Heart left ventricle (tissue), 16 donors: ENCODE measurements at regions not wholly inside any gene's neighbourhood (a gene's known extent, or its start where the extent isn't known, plus 50 kb on each side); places are given as distances from the start of the nearest gene placed in this dataset.

ENCODE experiments used
- ATAC-seq, 4 donors: fragments of 200-7000 bp; cut with Tn5 transposase; one replicate each; pipeline ENCODE4 v1.9.1; 2020 to 2022; ENCODE audit warnings: moderate library complexity in 4 of 4, mild to moderate bottlenecking in 3 of 4, moderate number of reproducible peaks in 1 of 4
- DNase-seq, 5 donors: peaks; one replicate each; pipeline ENCODE4 v3.0.0-alpha.2; 2020
- H3K27ac ChIP-seq, 12 donors: fragments of 200-600 bp; sonication (generic) in 4 of 12; one replicate each; pipeline versions ENCODE4 v1.5.0 to v1.8.0; 2016 to 2022; ENCODE audit warnings: mild to moderate bottlenecking in 2 of 12
- H3K27me3 ChIP-seq, 9 donors: fragments of 200-600 bp; sonication (generic) in 2 of 9; one replicate each; pipeline versions ENCODE4 v1.5.1 to v1.8.0; 2016 to 2022; ENCODE audit warnings: mild to moderate bottlenecking in 3 of 9
- H3K36me3 ChIP-seq, 9 donors: fragments of 200-600 bp; sonication (generic) in 2 of 9; one replicate each; pipeline versions ENCODE4 v1.5.0 to v1.8.0; 2018 to 2022; ENCODE audit warnings: mild to moderate bottlenecking in 2 of 9
- H3K4me1 ChIP-seq, 12 donors: fragments of 200-600 bp; sonication (generic) in 4 of 12; one replicate each; pipeline versions ENCODE4 v1.5.0 to v1.8.0; 2016 to 2022; ENCODE audit warnings: mild to moderate bottlenecking in 3 of 12
- H3K4me3 ChIP-seq, 12 donors: fragments of 200-600 bp; sonication (generic) in 4 of 12; one replicate each; pipeline versions ENCODE4 v1.5.0 to v1.8.0; 2017 to 2022; ENCODE audit warnings: mild to moderate bottlenecking in 9 of 12, moderate library complexity in 4 of 12
- H3K9me3 ChIP-seq, 12 donors: fragments of 200-600 bp; sonication (generic) in 4 of 12; one replicate each; pipeline versions ENCODE4 v1.5.0 to v1.8.0; 2016 to 2022; ENCODE audit warnings: mild to moderate bottlenecking in 1 of 12
- POLR2A ChIP-seq, 2 donors: fragments of 450-650 bp; IDR thresholded peaks; one replicate each; pipeline ENCODE4 v1.6.1; 2017; ENCODE audit warnings: antibody characterized with exemption in 2 of 2, mild to moderate bottlenecking in 2 of 2, moderate library complexity in 2 of 2
- WGBS, 4 donors: extraction: QIAGEN DNeasy Blood & Tissue Kit in 2 of 4; methylation state at CpG; one replicate each; pipeline versions ENCODE4 v1.1.5 to v1.1.7; 2013 to 2018; 5-methylcytosine and 5-hydroxymethylcytosine counted together
- intact Hi-C, 10 donors: fragments of 100-400 bp; cut with DNase I; formaldehyde crosslinking; loops; one replicate each; pipeline versions ENCODE4 v1.11.1 to v1.14.2; 2022
- TF ChIP-seq, protein P1 (sequence below), 12 donors: fragments of 200-600 bp; sonication (generic) in 4 of 12; IDR thresholded peaks; one replicate each; pipeline versions ENCODE4 v1.5.0 to v1.8.0; 2018 to 2022; ENCODE audit warnings: antibody characterized with exemption in 12 of 12, mild to moderate bottlenecking in 5 of 12
- donor health status: ischemic (EF 13 %, LVEDD 7.1; RV severe dilation, severe dysfunction).
- donor health status: healthy with polysubstance abuse.
- donor health status: DM: no; HTN: yes; CAD: no.
- donor health status: DM: no; HTN: no; CAD: no.
- donor health status: ischemic (EF 25% LVEDD 6.9; RV normal size, moderate dysfunction).
- donor health status: ischemic (EF 25% LVEDD 5.7; RV mildly dilated, moderate dysfunction).
- donor health status: healthy.
- donor health status: DM: yes; HTN: yes; CAD: no.
- donor health status: ischemic (EF 35%, LVEDD 5.7; RV mildly dilated, moderate dysfunction).
- donor health status: nonischemic (EF 11% LVEDD 7.7; RV severe dilation, severe dysfunction).
- donor health status: DM: yes; HTN: yes; CAD: no.
- donor health status: PGD.
- donor health status: ischemic (EF 29% LVEDD 5.4; RV normal size, mild dysfunction).
- donor health status: nonischemic (EF 23%, LVEDD 6.1; RV moderate dilation, normal function).

DNA sequence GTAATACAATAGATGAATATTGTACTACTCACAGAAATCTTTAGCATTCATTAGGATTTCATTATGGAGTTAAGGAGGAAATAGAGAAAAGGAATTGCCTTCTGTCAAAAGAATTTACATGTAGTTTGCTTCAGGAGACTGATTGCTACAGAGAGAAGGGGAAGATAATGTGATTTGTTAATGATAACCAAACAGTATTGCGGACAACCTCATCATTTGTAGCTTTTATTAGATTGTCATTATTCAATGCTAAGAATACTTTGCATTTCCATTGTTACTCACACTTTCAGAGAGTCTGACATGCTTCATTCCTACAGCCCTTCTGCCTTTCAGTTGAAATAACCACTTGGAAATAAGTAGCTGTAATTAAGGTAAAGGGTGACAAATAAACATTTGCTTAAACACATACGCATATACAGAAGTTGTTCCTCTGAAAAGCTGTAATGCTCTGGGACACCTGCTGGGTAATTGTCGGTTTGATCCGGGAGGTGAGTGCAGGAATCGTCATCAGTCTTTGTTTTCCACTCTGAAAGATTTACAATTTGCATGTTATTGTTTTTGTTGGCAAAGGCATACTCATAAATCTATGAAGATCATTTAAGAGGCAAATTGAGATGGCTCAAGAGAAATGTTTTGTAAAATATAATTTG lies 600.2 kb downstream of the TRHDE start:
- TF ChIP-seq, protein P1, sequence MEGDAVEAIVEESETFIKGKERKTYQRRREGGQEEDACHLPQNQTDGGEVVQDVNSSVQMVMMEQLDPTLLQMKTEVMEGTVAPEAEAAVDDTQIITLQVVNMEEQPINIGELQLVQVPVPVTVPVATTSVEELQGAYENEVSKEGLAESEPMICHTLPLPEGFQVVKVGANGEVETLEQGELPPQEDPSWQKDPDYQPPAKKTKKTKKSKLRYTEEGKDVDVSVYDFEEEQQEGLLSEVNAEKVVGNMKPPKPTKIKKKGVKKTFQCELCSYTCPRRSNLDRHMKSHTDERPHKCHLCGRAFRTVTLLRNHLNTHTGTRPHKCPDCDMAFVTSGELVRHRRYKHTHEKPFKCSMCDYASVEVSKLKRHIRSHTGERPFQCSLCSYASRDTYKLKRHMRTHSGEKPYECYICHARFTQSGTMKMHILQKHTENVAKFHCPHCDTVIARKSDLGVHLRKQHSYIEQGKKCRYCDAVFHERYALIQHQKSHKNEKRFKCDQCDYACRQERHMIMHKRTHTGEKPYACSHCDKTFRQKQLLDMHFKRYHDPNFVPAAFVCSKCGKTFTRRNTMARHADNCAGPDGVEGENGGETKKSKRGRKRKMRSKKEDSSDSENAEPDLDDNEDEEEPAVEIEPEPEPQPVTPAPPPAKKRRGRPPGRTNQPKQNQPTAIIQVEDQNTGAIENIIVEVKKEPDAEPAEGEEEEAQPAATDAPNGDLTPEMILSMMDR (IDR thresholded peaks at IDR 0.05): no peak
- no peak for TF ChIP-seq POLR2A (IDR thresholded peaks at IDR 0.05)
- DNase-seq: no peak
- Histone ChIP-seq H3K36me3 (no peaks in the 10 kb centered on the region), H3K27me3 (no peaks in the 10 kb centered on the region), H3K4me1 (no peaks in the 10 kb centered on the region), H3K4me3 (no peak overlapping the region), H3K27ac (no peak overlapping the region), H3K9me3 (peaks cover 0 to 25% (median 12%) of the 10 kb centered on the region in 12 donors)
- ATAC-seq: no peak
- intact Hi-C loops: no loop called here
- WGBS, 4 donors: 59 to 64% (median 60%) methylated on average over 5 of the region's 5 CpGs

DNA sequence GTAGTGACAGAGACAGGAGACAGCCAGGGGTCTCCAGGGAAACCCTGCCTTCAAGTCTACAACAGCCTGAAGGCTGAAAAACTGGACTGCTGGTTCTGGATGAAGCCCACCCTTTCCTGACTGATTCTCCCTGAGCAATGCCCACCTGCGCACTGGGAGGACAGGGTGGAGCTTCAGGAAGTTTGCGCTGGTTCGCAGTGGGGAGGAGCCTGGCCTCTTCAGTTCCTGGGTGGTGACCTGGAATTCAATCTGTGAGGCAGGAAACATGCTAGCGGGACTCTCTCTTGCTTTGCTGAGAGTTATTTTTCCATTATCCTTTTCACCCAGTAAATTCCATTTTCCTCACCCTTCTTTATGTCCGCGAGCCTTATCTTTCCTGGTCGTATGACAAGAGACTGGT lies 600.8 kb downstream of the TRHDE start:
- Histone ChIP-seq H3K4me1 (no peaks in the 10 kb centered on the region), H3K9me3 (peaks cover 0 to 25% (median 14%) of the 10 kb centered on the region in 12 donors), H3K4me3 (no peak overlapping the region), H3K36me3 (no peaks in the 10 kb centered on the region), H3K27ac (no peak overlapping the region), H3K27me3 (no peaks in the 10 kb centered on the region)
- intact Hi-C loops: no loop called here
- no peak for ATAC-seq
- 73 to 84% (median 78%) methylated on average over 7 of the region's 7 CpGs for WGBS, 4 donors
- DNase-seq: no peak
- TF ChIP-seq, protein P1 (IDR thresholded peaks at IDR 0.05): no peak
- no peak for TF ChIP-seq POLR2A (IDR thresholded peaks at IDR 0.05)

DNA sequence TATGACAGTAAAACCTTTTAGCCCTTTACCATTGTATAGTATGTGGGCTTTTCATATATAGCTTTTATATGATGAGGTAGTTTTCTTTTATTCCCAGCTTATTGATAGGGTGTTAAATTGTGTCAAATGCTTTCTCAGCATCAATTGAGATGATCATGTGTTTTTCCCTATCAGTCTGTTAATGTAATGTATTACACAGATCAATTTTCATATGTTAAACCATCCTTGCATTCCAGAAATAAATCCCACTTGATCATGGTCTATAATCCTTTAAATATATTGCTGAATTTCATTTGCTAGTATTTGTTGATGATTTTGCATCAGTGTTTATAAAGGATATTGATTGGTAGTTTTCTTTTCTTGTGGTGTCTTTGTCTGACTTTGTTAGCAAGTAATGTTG lies 603.9 kb downstream of the TRHDE start:
- no peaks in the 10 kb centered on the region for H3K36me3 ChIP-seq
- no peaks in the 10 kb centered on the region for H3K4me1 ChIP-seq
- peaks cover 0 to 25% (median 14%) of the 10 kb centered on the region in 12 donors for H3K9me3 ChIP-seq
- no peak overlapping the region for H3K27ac ChIP-seq
- no peak overlapping the region for H3K4me3 ChIP-seq
- H3K27me3 ChIP-seq: no peaks in the 10 kb centered on the region
- intact Hi-C loops: no loop called here
- DNase-seq (no peak), ATAC-seq (no peak)
- TF ChIP-seq, protein P1 (IDR thresholded peaks at IDR 0.05): no peak
- no peak for TF ChIP-seq POLR2A (IDR thresholded peaks at IDR 0.05)

DNA sequence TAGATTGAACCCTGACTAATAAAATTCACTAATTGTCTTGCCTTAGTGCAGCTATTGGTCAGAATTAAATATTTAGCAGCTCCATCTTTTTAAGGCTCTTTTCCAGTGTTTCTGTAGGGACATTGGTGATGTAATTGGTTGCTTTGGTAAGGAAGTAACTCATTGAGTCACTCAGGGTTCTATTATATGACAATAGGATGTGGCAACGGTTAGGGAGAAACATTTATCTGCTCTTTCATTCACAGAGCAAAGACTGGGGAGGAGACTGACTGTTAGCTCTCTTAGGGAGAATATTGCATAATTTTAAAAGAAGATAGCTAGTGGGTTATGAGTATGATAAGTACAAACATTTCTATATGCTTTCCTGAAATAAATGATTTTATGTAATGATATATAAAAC lies 616.5 kb downstream of the TRHDE start:
- no peak for DNase-seq
- WGBS, 4 donors: 13 to 24% (median 21%) methylated on average over 1 of the region's 1 CpG
- H3K4me1 ChIP-seq: no peaks in the 10 kb centered on the region

More for the DNA sequence above, 616.5 kb downstream of the TRHDE start:
- no peak for TF ChIP-seq POLR2A (IDR thresholded peaks at IDR 0.05)
- TF ChIP-seq, protein P1 (IDR thresholded peaks at IDR 0.05): no peak
- Histone ChIP-seq H3K36me3 (no peaks in the 10 kb centered on the region), H3K27ac (no peak overlapping the region), H3K27me3 (no peaks in the 10 kb centered on the region), H3K9me3 (no peaks in the 10 kb centered on the region), H3K4me3 (no peak overlapping the region)
- ATAC-seq: no peak
- intact Hi-C loops: no loop called here
